Neural cell (in vitro differentiated cells): ENCODE measurements at regions not wholly inside any gene's neighbourhood (a gene's known extent, or its start where the extent isn't known, plus 50 kb on each side); places are given as distances from the start of the nearest gene placed in this dataset.

ENCODE experiments used
- H2AFZ ChIP-seq: fragments of 200-600, 300-800 bp; sonication (generic), shearing (Covaris generic); 2 replicates; pipeline ENCODE4 v1.6.0; 2014; ENCODE audit warnings: low read depth, mild to moderate bottlenecking, antibody characterized with exemption, low read length, moderate library complexity
- H3F3A ChIP-seq: fragments of 200-600 bp; shearing (Covaris generic); 2 replicates; pipeline ENCODE4 v1.6.1; 2016; ENCODE audit warnings: mild to moderate bottlenecking, moderate library complexity, mixed read lengths, antibody characterized with exemption, low read length; ENCODE audit not compliant: insufficient read depth, poor library complexity, severe bottlenecking
- H3K27ac ChIP-seq: fragments of 200-600, 300-800 bp; sonication (generic), shearing (Covaris generic); 2 replicates; pipeline ENCODE4 v1.5.1; 2014; ENCODE audit warnings: mild to moderate bottlenecking, low read length, moderate library complexity
- H3K27me3 ChIP-seq: fragments of 300-800, 200-600 bp; sonication (generic), shearing (Covaris generic); 2 replicates; pipeline ENCODE4 v1.6.0; 2014; ENCODE audit warnings: mild to moderate bottlenecking, low read depth, low read length, moderate library complexity; ENCODE audit not compliant: insufficient read depth
- H3K36me3 ChIP-seq: fragments of 300-800, 200-600 bp; sonication (generic), shearing (Covaris generic); 2 replicates; pipeline ENCODE4 v1.5.1; 2014; ENCODE audit warnings: mild to moderate bottlenecking, antibody characterized with exemption, low read length, moderate library complexity; ENCODE audit not compliant: insufficient read depth
- H3K4me2 ChIP-seq: fragments of 300-800, 200-600 bp; sonication (generic), shearing (Covaris generic); 2 replicates; pipeline ENCODE4 v1.6.0; 2014; ENCODE audit warnings: mild to moderate bottlenecking, low read length
- H3K4me3 ChIP-seq: fragments of 300-800, 200-600 bp; sonication (generic), shearing (Covaris generic); 2 replicates; pipeline ENCODE4 v1.5.1; 2014; ENCODE audit warnings: mild to moderate bottlenecking, low read length, moderate library complexity
- H3K79me2 ChIP-seq: fragments of 200-600 bp; shearing (Covaris generic); replicated peaks from 2 replicates; pipeline ENCODE4 v1.6.0; 2014; ENCODE audit warnings: mild to moderate bottlenecking, low read length, moderate library complexity; ENCODE audit not compliant: insufficient read depth
- H3K9ac ChIP-seq: fragments of 300-800, 200-600 bp; sonication (generic), shearing (Covaris generic); 2 replicates; pipeline ENCODE4 v1.6.1; 2016; ENCODE audit warnings: mild to moderate bottlenecking, low read length, mixed read lengths
- H3K9me2 ChIP-seq: fragments of 200-600 bp; shearing (Covaris generic); 2 replicates; pipeline ENCODE4 v1.6.1; 2016; ENCODE audit warnings: mild to moderate bottlenecking, low read length, mixed read lengths; ENCODE audit not compliant: insufficient read depth
- H3K9me3 ChIP-seq: fragments of 200-600, 300-800 bp; sonication (generic), shearing (Covaris generic); 2 replicates; pipeline ENCODE4 v1.6.1; 2016; ENCODE audit warnings: mild to moderate bottlenecking, mixed run types, low read length, moderate library complexity, mixed read lengths
- H4K20me1 ChIP-seq: fragments of 200-600 bp; shearing (Covaris generic); 2 replicates; pipeline ENCODE4 v1.6.1; 2016; ENCODE audit warnings: mild to moderate bottlenecking, mixed run types; ENCODE audit not compliant: insufficient read depth
- CTCF ChIP-seq: fragments of 450-650 bp; IDR thresholded peaks from 2 replicates; pipeline ENCODE4 v1.5.1; 2014; ENCODE audit warnings: antibody characterized with exemption, mild to moderate bottlenecking, moderate library complexity; ENCODE audit not compliant: poor library complexity, severe bottlenecking
- EP300 ChIP-seq: fragments of 450-650 bp; conservative IDR thresholded peaks from 2 replicates; pipeline ENCODE4 v1.6.1; 2014; ENCODE audit warnings: antibody characterized with exemption, mild to moderate bottlenecking, moderate library complexity; ENCODE audit not compliant: poor library complexity, severe bottlenecking
- EZH2 ChIP-seq: fragments of 200-600, 300-800 bp; shearing (Covaris generic), sonication (generic); IDR thresholded peaks from 2 replicates; pipeline ENCODE4 v1.6.1; 2014; ENCODE audit warnings: antibody characterized with exemption, low read length, borderline replicate concordance, mild to moderate bottlenecking; ENCODE audit not compliant: insufficient read depth, poor library complexity, severe bottlenecking
- MXI1 ChIP-seq: fragments of 450-650 bp; conservative IDR thresholded peaks from 2 replicates; pipeline ENCODE4 v1.6.1; 2014; ENCODE audit warnings: antibody characterized with exemption, mild to moderate bottlenecking; ENCODE audit not compliant: poor library complexity, severe bottlenecking
- POLR2AphosphoS5 ChIP-seq: IDR thresholded peaks from 2 replicates; pipeline ENCODE4 v1.6.1; 2012
- RAD21 ChIP-seq: fragments of 450-650 bp; conservative IDR thresholded peaks from 2 replicates; pipeline ENCODE4 v1.6.1; 2014; ENCODE audit warnings: antibody characterized with exemption, mild to moderate bottlenecking, moderate library complexity
- REST ChIP-seq: IDR thresholded peaks from 2 replicates; pipeline ENCODE4 v1.6.1; 2012; ENCODE audit warnings: borderline replicate concordance
- SMC3 ChIP-seq: fragments of 450-650 bp; conservative IDR thresholded peaks from 2 replicates; pipeline ENCODE4 v1.6.1; 2014; ENCODE audit warnings: antibody characterized with exemption, mild to moderate bottlenecking, moderate library complexity; ENCODE audit not compliant: poor library complexity
- TAF1 ChIP-seq: IDR thresholded peaks from 2 replicates; pipeline ENCODE4 v1.6.1; 2012; ENCODE audit warnings: low read depth

GRCh38 chr2:211026109-211026508 is 469.7 kb downstream of the CPS1 start:
- no peaks in the 10 kb centered on the region for H3K9me2 ChIP-seq
- H3K27me3 ChIP-seq = no peaks in the 10 kb centered on the region
- no peak overlapping the region for H2AFZ ChIP-seq
- no peaks in the 10 kb centered on the region for H3K79me2 ChIP-seq
- no peaks in the 10 kb centered on the region for H3K36me3 ChIP-seq
- no peaks in the 10 kb centered on the region for H3F3A ChIP-seq
- no peaks in the 10 kb centered on the region for H3K9me3 ChIP-seq
- no peak overlapping the region for H3K4me3 ChIP-seq
- TF ChIP-seq POLR2AphosphoS5 (no peak), RAD21 (no peak), REST (no peak), MXI1 (no peak), CTCF (no peak), EZH2 (no peak), SMC3 (no peak), TAF1 (no peak), EP300 (no peak)
- H4K20me1 ChIP-seq = no peaks in the 10 kb centered on the region
- no peak overlapping the region for H3K27ac ChIP-seq
- no peak overlapping the region for H3K9ac ChIP-seq
- H3K4me2 ChIP-seq = no peak overlapping the region

GRCh38 chr2:211027976-211028375 is 471.6 kb downstream of the CPS1 start:
- no peaks in the 10 kb centered on the region for H4K20me1 ChIP-seq
- H3K79me2 ChIP-seq = no peaks in the 10 kb centered on the region
- no peak overlapping the region for H2AFZ ChIP-seq
- no peaks in the 10 kb centered on the region for H3F3A ChIP-seq
- TF ChIP-seq SMC3 (no peak), POLR2AphosphoS5 (no peak), TAF1 (no peak), REST (no peak), RAD21 (no peak), MXI1 (no peak), EP300 (no peak), EZH2 (no peak), CTCF (no peak)
- no peak overlapping the region for H3K9ac ChIP-seq
- no peaks in the 10 kb centered on the region for H3K9me3 ChIP-seq
- no peak overlapping the region for H3K4me3 ChIP-seq
- H3K27ac ChIP-seq = no peak overlapping the region
- no peaks in the 10 kb centered on the region for H3K9me2 ChIP-seq
- no peaks in the 10 kb centered on the region for H3K27me3 ChIP-seq
- H3K36me3 ChIP-seq = no peaks in the 10 kb centered on the region
- no peak overlapping the region for H3K4me2 ChIP-seq
